Hepatocyte (in vitro differentiated cells): ENCODE measurements at regions not wholly inside any gene's neighbourhood (a gene's known extent, or its start where the extent isn't known, plus 50 kb on each side); places are given as distances from the start of the nearest gene placed in this dataset.

Source experiments
- CTCF ChIP-seq: fragments of 200-600 bp; sonication (generic); IDR thresholded peaks from 2 replicates; pipeline ENCODE4 v1.5.1; 2016; ENCODE audit warnings: antibody characterized with exemption, mild to moderate bottlenecking; ENCODE audit not compliant: poor library complexity
- EZH2 ChIP-seq: fragments of 200-600 bp; sonication (generic); IDR thresholded peaks from 2 replicates; pipeline ENCODE4 v1.6.1; 2016; ENCODE audit warnings: antibody characterized with exemption, mild to moderate bottlenecking, borderline replicate concordance
- EZH2phosphoT487 ChIP-seq: fragments of 200-600 bp; sonication (generic); IDR thresholded peaks from one replicate; pipeline ENCODE4 v1.6.1; 2018; ENCODE audit warnings: antibody characterized with exemption, mild to moderate bottlenecking, low read depth, moderate library complexity; ENCODE audit not compliant: unreplicated experiment, severe bottlenecking

- TF ChIP-seq CTCF (no peak), EZH2 (no peak), EZH2phosphoT487 (no peak)
These were observed 81.3 kb upstream of the TP53I11 start for GRCh38 chr11:45031912-45032519.
